ENCODE measurements at regions not wholly inside any gene's neighbourhood (a gene's known extent, or its start where the extent isn't known, plus 50 kb on each side); places are given as distances from the start of the nearest gene placed in this dataset.
A peak's percentile ranks its signal among the peaks of the same experiment; 100 is the strongest.

- no peak for TF ChIP-seq JUND (IDR thresholded peaks at IDR 0.05; ENCODE audit: low read depth)
- DNase-seq (ENCODE audit: low read depth in 1 of 2, low spot score in 1 of 2) = peak; percentile 8 to 18
- in situ Hi-C loops (cut with HindIII; ENCODE audit: low pct_unique_long_range_greater_than_20kb, low sequenced_read_pairs) = no loop called here
Observed at GRCh38 chr5:13427827-13428557, 516.5 kb downstream of the DNAH5 start.

DNA sequence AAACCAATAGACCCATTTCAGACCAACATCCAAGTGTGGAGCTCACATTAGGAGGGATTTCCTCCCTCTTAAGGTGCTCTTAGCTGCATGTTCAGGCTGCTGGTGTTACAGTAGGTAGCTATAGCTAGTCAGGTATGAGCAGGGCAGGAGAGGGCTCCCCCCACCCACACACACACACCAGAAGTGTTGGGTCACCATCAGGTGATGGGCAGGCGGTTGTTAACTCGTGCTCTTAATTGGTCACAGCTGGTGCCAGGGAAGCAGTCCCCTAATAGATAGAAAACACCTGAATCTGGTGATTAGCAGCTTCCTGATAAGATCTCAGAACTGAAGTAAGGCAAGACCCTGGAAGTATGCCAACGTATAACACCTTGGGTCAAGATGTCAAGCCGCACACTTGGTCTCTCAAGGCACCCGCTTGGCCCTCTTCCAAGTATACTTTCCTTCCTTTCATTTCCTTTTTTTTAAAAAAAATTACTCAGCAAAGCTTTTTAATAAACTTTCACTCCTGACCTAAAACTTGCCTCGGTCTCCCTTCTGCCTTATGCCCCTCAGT is 532.4 kb downstream of the DNAH5 start:
- in situ Hi-C loops (cut with HindIII; ENCODE audit: low pct_unique_long_range_greater_than_20kb, low sequenced_read_pairs) = no loop called here
- DNase-seq (ENCODE audit: low read depth in 1 of 2, low spot score in 1 of 2) = no peak
- no peak for TF ChIP-seq JUND (IDR thresholded peaks at IDR 0.05; ENCODE audit: low read depth)

- DNase-seq (ENCODE audit: low read depth in 1 of 2, low spot score in 1 of 2) = no peak
- in situ Hi-C loops (cut with HindIII; ENCODE audit: low pct_unique_long_range_greater_than_20kb, low sequenced_read_pairs) = no loop called here
- TF ChIP-seq JUND (IDR thresholded peaks at IDR 0.05; ENCODE audit: low read depth) = no peak
Observed at GRCh38 chr5:13408616-13409015, 535.9 kb downstream of the DNAH5 start.

GRCh38 chr5:13403351-13403750 is 541.1 kb downstream of the DNAH5 start:
- no peak for DNase-seq (ENCODE audit: low read depth in 1 of 2, low spot score in 1 of 2)
- in situ Hi-C loops (cut with HindIII; ENCODE audit: low pct_unique_long_range_greater_than_20kb, low sequenced_read_pairs) = no loop called here
- no peak for TF ChIP-seq JUND (IDR thresholded peaks at IDR 0.05; ENCODE audit: low read depth)

- TF ChIP-seq JUND (IDR thresholded peaks at IDR 0.05; ENCODE audit: low read depth) = no peak
- in situ Hi-C loops (cut with HindIII; ENCODE audit: low pct_unique_long_range_greater_than_20kb, low sequenced_read_pairs) = no loop called here
- DNase-seq (ENCODE audit: low read depth in 1 of 2, low spot score in 1 of 2) = no peak
Observed at GRCh38 chr5:13385066-13385465, 559.4 kb downstream of the DNAH5 start.

DNA sequence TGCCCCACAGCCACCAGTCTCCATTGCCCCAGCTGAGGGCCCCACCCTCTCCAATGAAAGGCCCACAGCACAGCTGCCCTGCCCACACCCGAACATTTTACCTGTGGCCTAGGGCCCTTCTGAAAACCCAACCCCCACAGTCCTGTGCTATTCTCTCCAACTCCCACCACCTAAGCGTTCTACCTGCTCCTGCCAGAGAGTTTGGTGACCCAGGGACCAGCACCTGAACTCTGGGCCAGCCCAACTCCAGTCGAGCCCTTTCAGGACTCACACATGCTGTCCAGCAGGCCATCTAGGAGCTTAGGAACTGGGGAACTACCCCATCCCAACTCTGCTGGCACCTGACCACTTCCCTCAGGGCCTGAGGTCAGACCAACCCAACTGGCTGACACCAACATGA is 562.3 kb downstream of the DNAH5 start:
- TF ChIP-seq JUND (IDR thresholded peaks at IDR 0.05; ENCODE audit: low read depth) = no peak
- in situ Hi-C loops (cut with HindIII; ENCODE audit: low pct_unique_long_range_greater_than_20kb, low sequenced_read_pairs) = no loop called here
- DNase-seq (ENCODE audit: low read depth in 1 of 2, low spot score in 1 of 2) = no peak

GRCh38 chr5:13378091-13378490 is 566.4 kb downstream of the DNAH5 start:
- in situ Hi-C loops (cut with HindIII; ENCODE audit: low pct_unique_long_range_greater_than_20kb, low sequenced_read_pairs) = no loop called here
- TF ChIP-seq JUND (IDR thresholded peaks at IDR 0.05; ENCODE audit: low read depth) = no peak
- DNase-seq (ENCODE audit: low read depth in 1 of 2, low spot score in 1 of 2) = no peak

- DNase-seq (ENCODE audit: low read depth in 1 of 2, low spot score in 1 of 2) = no peak
Observed at GRCh38 chr5:13359344-13359743, 585.1 kb downstream of the DNAH5 start.

DNA sequence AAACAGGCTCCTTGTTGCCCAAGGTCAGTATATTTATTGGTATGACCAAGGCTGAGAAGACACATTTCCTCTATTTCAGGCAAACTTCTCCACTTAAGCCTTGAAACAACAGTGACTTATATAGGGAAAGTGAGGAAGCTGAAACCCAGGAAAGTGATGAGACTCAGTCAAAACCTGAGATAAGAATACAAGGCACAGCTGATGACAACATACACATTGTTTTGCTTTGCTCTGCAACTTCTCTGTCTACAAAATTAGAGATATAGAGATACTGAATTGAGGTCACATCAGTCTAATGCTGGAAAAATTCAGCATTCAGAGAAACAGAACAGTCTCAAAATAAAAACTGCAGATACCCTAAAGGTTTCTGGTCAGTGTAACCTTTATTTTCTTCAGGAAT is 586.1 kb downstream of the DNAH5 start:
- in situ Hi-C loops (cut with HindIII; ENCODE audit: low pct_unique_long_range_greater_than_20kb, low sequenced_read_pairs) = no loop called here
- TF ChIP-seq JUND (IDR thresholded peaks at IDR 0.05; ENCODE audit: low read depth) = no peak
- DNase-seq (ENCODE audit: low read depth in 1 of 2, low spot score in 1 of 2) = no peak

More at GRCh38 chr5:13359344-13359743, 585.1 kb downstream of the DNAH5 start:
- in situ Hi-C loops (cut with HindIII; ENCODE audit: low pct_unique_long_range_greater_than_20kb, low sequenced_read_pairs) = no loop called here
- TF ChIP-seq JUND (IDR thresholded peaks at IDR 0.05; ENCODE audit: low read depth) = no peak

GRCh38 chr5:13357929-13358328 is 586.6 kb downstream of the DNAH5 start:
- TF ChIP-seq JUND (IDR thresholded peaks at IDR 0.05; ENCODE audit: low read depth) = no peak
- DNase-seq (ENCODE audit: low read depth in 1 of 2, low spot score in 1 of 2) = no peak
- in situ Hi-C loops (cut with HindIII; ENCODE audit: low pct_unique_long_range_greater_than_20kb, low sequenced_read_pairs) = no loop called here

GRCh38 chr5:13356226-13356625 is 588.3 kb downstream of the DNAH5 start:
- in situ Hi-C loops (cut with HindIII; ENCODE audit: low pct_unique_long_range_greater_than_20kb, low sequenced_read_pairs) = no loop called here
- TF ChIP-seq JUND (IDR thresholded peaks at IDR 0.05; ENCODE audit: low read depth) = no peak
- no peak for DNase-seq (ENCODE audit: low read depth in 1 of 2, low spot score in 1 of 2)

GRCh38 chr5:13354611-13355010 is 589.9 kb downstream of the DNAH5 start:
- in situ Hi-C loops (cut with HindIII; ENCODE audit: low pct_unique_long_range_greater_than_20kb, low sequenced_read_pairs) = no loop called here
- DNase-seq (ENCODE audit: low read depth in 1 of 2, low spot score in 1 of 2) = no peak
- TF ChIP-seq JUND (IDR thresholded peaks at IDR 0.05; ENCODE audit: low read depth) = no peak

GRCh38 chr5:13350767-13351166 is 593.7 kb downstream of the DNAH5 start:
- no peak for DNase-seq (ENCODE audit: low read depth in 1 of 2, low spot score in 1 of 2)
- TF ChIP-seq JUND (IDR thresholded peaks at IDR 0.05; ENCODE audit: low read depth) = no peak
- in situ Hi-C loops (cut with HindIII; ENCODE audit: low pct_unique_long_range_greater_than_20kb, low sequenced_read_pairs) = no loop called here

DNA sequence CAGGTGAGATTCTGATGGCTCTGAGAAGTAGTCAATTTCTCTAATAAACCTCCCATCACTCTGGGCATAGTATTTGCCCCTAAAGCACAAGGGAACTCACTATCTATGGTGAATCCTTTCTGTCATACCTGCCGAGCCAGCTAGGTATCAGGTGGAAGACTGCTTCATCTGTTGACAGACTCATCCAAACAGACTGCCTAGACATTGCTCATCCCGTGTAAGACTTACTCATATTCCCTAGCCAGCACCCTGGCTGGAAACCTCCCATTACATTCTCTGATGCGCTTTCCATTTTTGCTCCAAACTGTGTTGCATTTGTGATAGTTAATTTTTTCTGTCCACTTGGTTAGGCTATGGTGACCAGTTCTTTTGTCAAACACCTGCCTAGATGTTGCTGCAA is 595.9 kb downstream of the DNAH5 start:
- no peak for TF ChIP-seq JUND (IDR thresholded peaks at IDR 0.05; ENCODE audit: low read depth)
- no peak for DNase-seq (ENCODE audit: low read depth in 1 of 2, low spot score in 1 of 2)
- in situ Hi-C loops (cut with HindIII; ENCODE audit: low pct_unique_long_range_greater_than_20kb, low sequenced_read_pairs) = no loop called here

Data from T47D (cell line).